ENCODE measurements at regions not wholly inside any gene's neighbourhood (a gene's known extent, or its start where the extent isn't known, plus 50 kb on each side); places are given as distances from the start of the nearest gene placed in this dataset.

- TF ChIP-seq CTCF (IDR thresholded peaks at IDR 0.05) (no peak), POLR2AphosphoS5 (IDR thresholded peaks at IDR 0.05) (no peak), EP300 (IDR thresholded peaks at IDR 0.05) (no peak), POLR2A (IDR thresholded peaks at IDR 0.05) (no peak)
- 50 to 55% methylated on average over 2 of the region's 2 CpGs for WGBS, 2 donors
- intact Hi-C loops (cut with DNase I), result no loop called here
- DNase-seq, result no peak
- Histone ChIP-seq H3K27ac (no peak overlapping the region), H3K4me3 (no peak overlapping the region), H3K36me3 (no peaks in the 10 kb centered on the region), H3K4me1 (no peaks in the 10 kb centered on the region), H3K27me3 (no peaks in the 10 kb centered on the region), H3K9me3 (no peaks in the 10 kb centered on the region)
Measured at GRCh38 chr1:238628110-238628509, 737.4 kb upstream of the ZP4 start.

- no peaks in the 10 kb centered on the region for H3K9me3 ChIP-seq
- 57 to 61% methylated on average over 4 of the region's 4 CpGs for WGBS, 2 donors
- TF ChIP-seq POLR2A (IDR thresholded peaks at IDR 0.05) (no peak), POLR2AphosphoS5 (IDR thresholded peaks at IDR 0.05) (no peak), CTCF (IDR thresholded peaks at IDR 0.05) (no peak), EP300 (IDR thresholded peaks at IDR 0.05) (no peak)
- no peak for DNase-seq
- H3K4me1 ChIP-seq, result no peaks in the 10 kb centered on the region
- intact Hi-C loops (cut with DNase I), result no loop called here
- H3K4me3 ChIP-seq, result no peak overlapping the region
- no peaks in the 10 kb centered on the region for H3K36me3 ChIP-seq
- no peak overlapping the region for H3K27ac ChIP-seq
- H3K27me3 ChIP-seq, result no peaks in the 10 kb centered on the region
Measured at GRCh38 chr1:238624776-238625175, 734.1 kb upstream of the ZP4 start.

DNA sequence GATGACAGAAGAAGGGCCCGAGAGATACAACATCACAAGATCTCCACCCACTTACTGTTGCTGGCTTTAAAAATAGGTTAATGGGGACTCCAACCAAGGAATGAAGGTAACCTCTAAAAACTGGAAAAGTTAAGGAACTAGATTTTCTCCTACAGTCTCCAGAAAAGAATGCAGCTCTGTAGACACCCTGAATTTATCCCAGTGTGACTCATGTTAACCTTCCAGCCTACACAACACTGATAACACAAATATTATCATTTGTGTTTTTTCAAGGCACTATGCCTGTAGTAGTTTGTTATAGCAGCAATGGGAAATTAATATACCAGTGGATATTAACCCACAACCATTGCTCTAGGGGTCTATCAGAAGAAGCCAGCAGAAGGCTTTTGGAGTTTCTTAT is 730.7 kb upstream of the ZP4 start:
- Histone ChIP-seq H3K9me3 (no peaks in the 10 kb centered on the region), H3K27me3 (no peaks in the 10 kb centered on the region), H3K27ac (no peak overlapping the region), H3K4me1 (no peaks in the 10 kb centered on the region), H3K36me3 (no peaks in the 10 kb centered on the region), H3K4me3 (no peak overlapping the region)
- no peak for DNase-seq
- 82 to 83% methylated on average over 1 of the region's 1 CpG for WGBS, 2 donors
- TF ChIP-seq POLR2A (IDR thresholded peaks at IDR 0.05) (no peak), CTCF (IDR thresholded peaks at IDR 0.05) (no peak), EP300 (IDR thresholded peaks at IDR 0.05) (no peak), POLR2AphosphoS5 (IDR thresholded peaks at IDR 0.05) (no peak)
- intact Hi-C loops (cut with DNase I), result no loop called here

GRCh38 chr1:238619652-238620051 is 728.9 kb upstream of the ZP4 start:
- no peak for DNase-seq
- no peaks in the 10 kb centered on the region for H3K9me3 ChIP-seq

More at GRCh38 chr1:238619652-238620051, 728.9 kb upstream of the ZP4 start:
- Histone ChIP-seq H3K27me3 (no peaks in the 10 kb centered on the region), H3K36me3 (no peaks in the 10 kb centered on the region), H3K27ac (no peak overlapping the region), H3K4me1 (no peaks in the 10 kb centered on the region), H3K4me3 (no peak overlapping the region)
- no peak for TF ChIP-seq EP300 (IDR thresholded peaks at IDR 0.05)
- no peak for TF ChIP-seq POLR2A (IDR thresholded peaks at IDR 0.05)
- no peak for TF ChIP-seq CTCF (IDR thresholded peaks at IDR 0.05)
- no peak for TF ChIP-seq POLR2AphosphoS5 (IDR thresholded peaks at IDR 0.05)
- intact Hi-C loops (cut with DNase I), result no loop called here

Data from sigmoid colon (tissue), 6 donors.